Astrocyte (in vitro differentiated cells and primary cell): ENCODE measurements at regions not wholly inside any gene's neighbourhood (a gene's known extent, or its start where the extent isn't known, plus 50 kb on each side); places are given as distances from the start of the nearest gene placed in this dataset.

ENCODE experiments used
- DNase-seq: peaks from one replicate; pipeline ENCODE4 v3.0.0-alpha.2; 2010; ENCODE audit warnings: low read depth
- FAIRE-seq: peaks from 2 replicates; lab custom pipeline; 2011; peaks lifted over from hg19 to GRCh38; lab: Jason Lieb, UNC
- H2AFZ ChIP-seq: 2 replicates; pipeline ENCODE4 v1.6.0; 2012; ENCODE audit warnings: low read depth, low read length, inconsistent platforms
- H3K27ac ChIP-seq: 2 replicates; pipeline ENCODE4 v1.5.1; 2011; ENCODE audit warnings: low read depth, low read length, inconsistent platforms
- H3K27me3 ChIP-seq: 2 replicates; pipeline ENCODE4 v1.6.0; 2011; ENCODE audit warnings: low read length, inconsistent platforms; ENCODE audit not compliant: insufficient read depth
- H3K36me3 ChIP-seq: 2 replicates; pipeline ENCODE4 v1.5.1; 2011; ENCODE audit warnings: low read length, inconsistent platforms; ENCODE audit not compliant: insufficient read depth
- H3K4me1 ChIP-seq: 2 replicates; pipeline ENCODE4 v1.5.1; 2011; ENCODE audit warnings: low read length, inconsistent platforms; ENCODE audit not compliant: insufficient read depth
- H3K4me2 ChIP-seq: 2 replicates; pipeline ENCODE4 v1.6.0; 2012; ENCODE audit warnings: low read length, inconsistent platforms
- H3K4me3 ChIP-seq: 2 replicates; pipeline ENCODE4 v1.5.1; 2011; ENCODE audit warnings: low read depth, mild to moderate bottlenecking, low read length, inconsistent platforms; ENCODE audit not compliant: insufficient read depth
- H3K79me2 ChIP-seq: 2 replicates; pipeline ENCODE4 v1.6.0; 2012; ENCODE audit warnings: mild to moderate bottlenecking, low read length, inconsistent platforms; ENCODE audit not compliant: insufficient read depth
- H3K9ac ChIP-seq: 2 replicates; pipeline ENCODE4 v1.6.0; 2012; ENCODE audit warnings: mild to moderate bottlenecking, low read length, inconsistent platforms
- H3K9me3 ChIP-seq: 2 replicates; pipeline ENCODE4 v1.5.1; 2012; ENCODE audit warnings: low read depth, mild to moderate bottlenecking, low read length, inconsistent platforms; ENCODE audit not compliant: insufficient read depth
- H4K20me1 ChIP-seq: 2 replicates; pipeline ENCODE4 v1.6.0; 2012; ENCODE audit warnings: low read length, inconsistent platforms; ENCODE audit not compliant: insufficient read depth
- H3K27ac Mint-ChIP-seq: one replicate; pipeline ENCODE4 v1.8.0; 2021; ENCODE audit warnings: mild to moderate bottlenecking, mixed read lengths; ENCODE audit not compliant: unreplicated experiment
- H3K27me3 Mint-ChIP-seq: one replicate; pipeline ENCODE4 v1.8.0; 2021; ENCODE audit warnings: low read depth, mixed read lengths; ENCODE audit not compliant: unreplicated experiment
- H3K36me3 Mint-ChIP-seq: one replicate; pipeline ENCODE4 v1.8.0; 2021; ENCODE audit warnings: low read depth, mixed read lengths; ENCODE audit not compliant: unreplicated experiment
- H3K4me1 Mint-ChIP-seq: one replicate; pipeline ENCODE4 v1.8.0; 2021; ENCODE audit warnings: low read depth, mixed read lengths; ENCODE audit not compliant: unreplicated experiment
- H3K4me3 Mint-ChIP-seq: one replicate; pipeline ENCODE4 v1.8.0; 2021; ENCODE audit warnings: mild to moderate bottlenecking, moderate library complexity, mixed read lengths; ENCODE audit not compliant: unreplicated experiment
- H3K9me3 Mint-ChIP-seq: one replicate; pipeline ENCODE4 v1.8.0; 2021; ENCODE audit warnings: mild to moderate bottlenecking, mixed read lengths; ENCODE audit not compliant: unreplicated experiment
- CTCF ChIP-seq: IDR thresholded peaks from 2 replicates; pipeline ENCODE4 v1.5.1; 2011; ENCODE audit warnings: low read depth, mild to moderate bottlenecking, inconsistent platforms, low read length, moderate library complexity; ENCODE audit not compliant: insufficient read depth
- EZH2 ChIP-seq: IDR thresholded peaks from 2 replicates; pipeline ENCODE4 v1.6.1; 2012; ENCODE audit warnings: mild to moderate bottlenecking, low read length, inconsistent platforms; ENCODE audit not compliant: insufficient read depth

- H2AFZ ChIP-seq: no peak overlapping the region
- H3K36me3 ChIP-seq: no peaks in the 10 kb centered on the region
- peaks cover 7% of the 10 kb centered on the region for H3K9me3 ChIP-seq
- peaks cover 2% of the 10 kb centered on the region for H3K9me3 Mint-ChIP-seq
- no peak overlapping the region for H3K4me3 Mint-ChIP-seq
- no peak overlapping the region for H3K4me2 ChIP-seq
- FAIRE-seq: no peak
- TF ChIP-seq EZH2 (no peak), CTCF (no peak)
- no peak overlapping the region for H3K9ac ChIP-seq
- H4K20me1 ChIP-seq: no peaks in the 10 kb centered on the region
- DNase-seq: no peak
- H3K27ac Mint-ChIP-seq: no peak overlapping the region
- no peaks in the 10 kb centered on the region for H3K27me3 ChIP-seq
- H3K4me3 ChIP-seq: no peak overlapping the region
- no peaks in the 10 kb centered on the region for H3K4me1 ChIP-seq
- H3K36me3 Mint-ChIP-seq: no peaks in the 10 kb centered on the region
- no peaks in the 10 kb centered on the region for H3K4me1 Mint-ChIP-seq
- H3K27me3 Mint-ChIP-seq: peaks cover 37% of the 10 kb centered on the region
- no peak overlapping the region for H3K27ac ChIP-seq
- H3K79me2 ChIP-seq: no peaks in the 10 kb centered on the region
Measured at GRCh38 chr2:2729246-2729645, 398.2 kb upstream of the MYT1L start.

GRCh38 chr2:2728635-2729034 is 397.6 kb upstream of the MYT1L start:
- no peak overlapping the region for H3K27ac Mint-ChIP-seq

More at GRCh38 chr2:2728635-2729034, 397.6 kb upstream of the MYT1L start:
- Mint-ChIP-seq H3K9me3 (peaks cover 2% of the 10 kb centered on the region), H3K36me3 (no peaks in the 10 kb centered on the region), H3K27me3 (peaks cover 34% of the 10 kb centered on the region), H3K4me3 (no peak overlapping the region), H3K4me1 (no peaks in the 10 kb centered on the region)
- H3K9ac ChIP-seq: no peak overlapping the region
- peaks cover 7% of the 10 kb centered on the region for H3K9me3 ChIP-seq
- H3K27ac ChIP-seq: no peak overlapping the region
- no peak overlapping the region for H2AFZ ChIP-seq
- DNase-seq (no peak), FAIRE-seq (no peak)
- no peak overlapping the region for H3K4me3 ChIP-seq
- H3K4me1 ChIP-seq: no peaks in the 10 kb centered on the region
- H3K36me3 ChIP-seq: no peaks in the 10 kb centered on the region
- H3K27me3 ChIP-seq: no peaks in the 10 kb centered on the region
- no peak overlapping the region for H3K4me2 ChIP-seq
- no peaks in the 10 kb centered on the region for H3K79me2 ChIP-seq
- no peak for TF ChIP-seq CTCF
- TF ChIP-seq EZH2: no peak
- H4K20me1 ChIP-seq: no peaks in the 10 kb centered on the region
